ENCODE measurements at regions not wholly inside any gene's neighbourhood (a gene's known extent, or its start where the extent isn't known, plus 50 kb on each side); places are given as distances from the start of the nearest gene placed in this dataset.

- no peak overlapping the region for H3K9ac ChIP-seq (ENCODE audit: low read depth, low read length, poor library complexity, severe bottlenecking)
- H3K27me3 ChIP-seq (ENCODE audit: insufficient read depth, low read length, poor library complexity, severe bottlenecking), result peaks cover 5% of the 10 kb centered on the region
- H3K4me2 ChIP-seq (ENCODE audit: low read depth, low read length, poor library complexity, severe bottlenecking), result no peak overlapping the region
- TF ChIP-seq CTCF (conservative IDR thresholded peaks at IDR 0.05; ENCODE audit: low read length) (no peak), EZH2phosphoT487 (IDR thresholded peaks at IDR 0.05; ENCODE audit: borderline replicate concordance) (no peak)
- H2AFZ ChIP-seq (ENCODE audit: low read length), result no peak overlapping the region
- H3K4me3 ChIP-seq (ENCODE audit: low read length, poor library complexity, severe bottlenecking), result no peak overlapping the region
- no peaks in the 10 kb centered on the region for H3K9me3 ChIP-seq (ENCODE audit: insufficient read depth, low read depth, low read length)
- no peaks in the 10 kb centered on the region for H3K36me3 ChIP-seq (ENCODE audit: insufficient read depth, low read length)
- H3K9me2 ChIP-seq (replicated peaks; ENCODE audit: low read depth, low read length), result no peaks in the 10 kb centered on the region
- H3K4me1 ChIP-seq (ENCODE audit: insufficient read depth, low read length, poor library complexity, severe bottlenecking), result no peaks in the 10 kb centered on the region
- no peaks in the 10 kb centered on the region for H4K20me1 ChIP-seq (ENCODE audit: insufficient read depth, low read length, poor library complexity, severe bottlenecking)
- no peaks in the 10 kb centered on the region for H3K79me2 ChIP-seq (ENCODE audit: insufficient read depth, low read length)
- no peaks in the 10 kb centered on the region for H3F3A ChIP-seq (ENCODE audit: low read depth)
Observed at GRCh38 chr15:95600884-95601283, 729.6 kb upstream of the NR2F2 start.

GRCh38 chr15:95601525-95601924 is 729.0 kb upstream of the NR2F2 start:
- Histone ChIP-seq H3K79me2 (ENCODE audit: insufficient read depth, low read length) (no peaks in the 10 kb centered on the region), H3F3A (ENCODE audit: low read depth) (no peaks in the 10 kb centered on the region), H3K4me3 (ENCODE audit: low read length, poor library complexity, severe bottlenecking) (no peak overlapping the region), H3K9ac (ENCODE audit: low read depth, low read length, poor library complexity, severe bottlenecking) (no peak overlapping the region), H3K4me2 (ENCODE audit: low read depth, low read length, poor library complexity, severe bottlenecking) (no peak overlapping the region), H3K9me2 (replicated peaks; ENCODE audit: low read depth, low read length) (no peaks in the 10 kb centered on the region), H3K36me3 (ENCODE audit: insufficient read depth, low read length) (no peaks in the 10 kb centered on the region), H3K9me3 (ENCODE audit: insufficient read depth, low read depth, low read length) (no peaks in the 10 kb centered on the region), H2AFZ (ENCODE audit: low read length) (no peak overlapping the region), H4K20me1 (ENCODE audit: insufficient read depth, low read length, poor library complexity, severe bottlenecking) (no peaks in the 10 kb centered on the region), H3K4me1 (ENCODE audit: insufficient read depth, low read length, poor library complexity, severe bottlenecking) (no peaks in the 10 kb centered on the region), H3K27me3 (ENCODE audit: insufficient read depth, low read length, poor library complexity, severe bottlenecking) (peaks cover 5% of the 10 kb centered on the region)
- no peak for TF ChIP-seq CTCF (conservative IDR thresholded peaks at IDR 0.05; ENCODE audit: low read length)
- no peak for TF ChIP-seq EZH2phosphoT487 (IDR thresholded peaks at IDR 0.05; ENCODE audit: borderline replicate concordance)

- Histone ChIP-seq H3K27me3 (ENCODE audit: insufficient read depth, low read length, poor library complexity, severe bottlenecking) (no peaks in the 10 kb centered on the region), H3K9ac (ENCODE audit: low read depth, low read length, poor library complexity, severe bottlenecking) (no peak overlapping the region), H3F3A (ENCODE audit: low read depth) (no peaks in the 10 kb centered on the region), H3K9me3 (ENCODE audit: insufficient read depth, low read depth, low read length) (no peaks in the 10 kb centered on the region), H3K9me2 (replicated peaks; ENCODE audit: low read depth, low read length) (no peaks in the 10 kb centered on the region), H2AFZ (ENCODE audit: low read length) (no peak overlapping the region), H4K20me1 (ENCODE audit: insufficient read depth, low read length, poor library complexity, severe bottlenecking) (no peaks in the 10 kb centered on the region), H3K4me2 (ENCODE audit: low read depth, low read length, poor library complexity, severe bottlenecking) (no peak overlapping the region), H3K4me1 (ENCODE audit: insufficient read depth, low read length, poor library complexity, severe bottlenecking) (no peaks in the 10 kb centered on the region), H3K4me3 (ENCODE audit: low read length, poor library complexity, severe bottlenecking) (no peak overlapping the region), H3K36me3 (ENCODE audit: insufficient read depth, low read length) (no peaks in the 10 kb centered on the region), H3K79me2 (ENCODE audit: insufficient read depth, low read length) (no peaks in the 10 kb centered on the region)
- TF ChIP-seq EZH2phosphoT487 (IDR thresholded peaks at IDR 0.05; ENCODE audit: borderline replicate concordance) (no peak), CTCF (conservative IDR thresholded peaks at IDR 0.05; ENCODE audit: low read length) (no peak)
Observed at GRCh38 chr15:95603802-95604201, 726.7 kb upstream of the NR2F2 start.
